ENCODE measurements at regions not wholly inside any gene's neighbourhood (a gene's known extent, or its start where the extent isn't known, plus 50 kb on each side); places are given as distances from the start of the nearest gene placed in this dataset.

DNA sequence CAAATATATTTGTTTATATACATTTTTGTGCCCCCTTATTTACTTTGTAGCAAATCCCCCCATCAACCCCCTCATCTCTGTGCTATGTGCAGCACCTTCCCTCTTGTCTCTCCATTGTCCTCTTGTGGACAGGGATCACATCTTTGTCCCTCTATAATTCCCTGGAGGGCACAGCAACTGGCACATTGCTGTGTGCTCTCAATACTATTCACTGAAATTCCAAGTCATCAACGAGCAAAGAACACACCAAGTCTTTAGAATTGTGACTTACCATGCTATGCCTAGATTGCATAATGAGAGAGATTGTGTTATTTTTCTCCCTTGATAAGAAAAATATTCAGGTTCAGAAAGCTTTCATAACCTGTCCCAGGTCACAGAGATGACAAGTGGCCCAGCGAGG, 54.6 kb upstream of the ACAN start:
- TF ChIP-seq, protein P1, sequence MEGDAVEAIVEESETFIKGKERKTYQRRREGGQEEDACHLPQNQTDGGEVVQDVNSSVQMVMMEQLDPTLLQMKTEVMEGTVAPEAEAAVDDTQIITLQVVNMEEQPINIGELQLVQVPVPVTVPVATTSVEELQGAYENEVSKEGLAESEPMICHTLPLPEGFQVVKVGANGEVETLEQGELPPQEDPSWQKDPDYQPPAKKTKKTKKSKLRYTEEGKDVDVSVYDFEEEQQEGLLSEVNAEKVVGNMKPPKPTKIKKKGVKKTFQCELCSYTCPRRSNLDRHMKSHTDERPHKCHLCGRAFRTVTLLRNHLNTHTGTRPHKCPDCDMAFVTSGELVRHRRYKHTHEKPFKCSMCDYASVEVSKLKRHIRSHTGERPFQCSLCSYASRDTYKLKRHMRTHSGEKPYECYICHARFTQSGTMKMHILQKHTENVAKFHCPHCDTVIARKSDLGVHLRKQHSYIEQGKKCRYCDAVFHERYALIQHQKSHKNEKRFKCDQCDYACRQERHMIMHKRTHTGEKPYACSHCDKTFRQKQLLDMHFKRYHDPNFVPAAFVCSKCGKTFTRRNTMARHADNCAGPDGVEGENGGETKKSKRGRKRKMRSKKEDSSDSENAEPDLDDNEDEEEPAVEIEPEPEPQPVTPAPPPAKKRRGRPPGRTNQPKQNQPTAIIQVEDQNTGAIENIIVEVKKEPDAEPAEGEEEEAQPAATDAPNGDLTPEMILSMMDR (conservative IDR thresholded peaks at IDR 0.05) = no peak
- no peak for TF ChIP-seq EZH2 (IDR thresholded peaks at IDR 0.05; ENCODE audit: low read depth)
